ENCODE measurements at regions not wholly inside any gene's neighbourhood (a gene's known extent, or its start where the extent isn't known, plus 50 kb on each side); places are given as distances from the start of the nearest gene placed in this dataset.

DNA sequence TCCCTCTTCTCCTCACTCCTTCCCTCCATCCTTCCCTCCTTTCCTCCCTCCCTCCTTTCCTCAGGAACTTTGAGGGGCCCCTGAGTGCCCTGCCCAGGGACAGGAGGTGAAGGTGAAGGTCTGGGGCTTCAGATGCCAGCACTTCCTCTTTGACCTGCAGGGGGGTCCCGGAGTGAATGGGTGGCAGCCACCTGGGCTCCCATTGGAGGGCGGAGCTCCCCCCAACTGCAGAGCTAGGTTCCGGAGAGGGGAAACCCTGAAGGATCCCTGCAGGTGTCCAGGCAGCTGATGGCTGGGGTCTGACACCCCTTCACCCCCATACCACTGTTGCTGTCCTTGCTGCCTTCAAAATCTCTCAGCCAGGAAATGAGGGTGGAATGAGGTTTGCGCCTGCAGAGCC, 1131.3 kb downstream of the BRD1 start:
- WGBS, 2 donors: 73% methylated on average over 2 of the region's 4 CpGs; no CpG with 5 or more reads in 1 of the 2 donors
- TF ChIP-seq, protein P1, sequence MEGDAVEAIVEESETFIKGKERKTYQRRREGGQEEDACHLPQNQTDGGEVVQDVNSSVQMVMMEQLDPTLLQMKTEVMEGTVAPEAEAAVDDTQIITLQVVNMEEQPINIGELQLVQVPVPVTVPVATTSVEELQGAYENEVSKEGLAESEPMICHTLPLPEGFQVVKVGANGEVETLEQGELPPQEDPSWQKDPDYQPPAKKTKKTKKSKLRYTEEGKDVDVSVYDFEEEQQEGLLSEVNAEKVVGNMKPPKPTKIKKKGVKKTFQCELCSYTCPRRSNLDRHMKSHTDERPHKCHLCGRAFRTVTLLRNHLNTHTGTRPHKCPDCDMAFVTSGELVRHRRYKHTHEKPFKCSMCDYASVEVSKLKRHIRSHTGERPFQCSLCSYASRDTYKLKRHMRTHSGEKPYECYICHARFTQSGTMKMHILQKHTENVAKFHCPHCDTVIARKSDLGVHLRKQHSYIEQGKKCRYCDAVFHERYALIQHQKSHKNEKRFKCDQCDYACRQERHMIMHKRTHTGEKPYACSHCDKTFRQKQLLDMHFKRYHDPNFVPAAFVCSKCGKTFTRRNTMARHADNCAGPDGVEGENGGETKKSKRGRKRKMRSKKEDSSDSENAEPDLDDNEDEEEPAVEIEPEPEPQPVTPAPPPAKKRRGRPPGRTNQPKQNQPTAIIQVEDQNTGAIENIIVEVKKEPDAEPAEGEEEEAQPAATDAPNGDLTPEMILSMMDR (IDR thresholded peaks at IDR 0.05): no peak
- no peak for TF ChIP-seq POLR2A (IDR thresholded peaks at IDR 0.05)
- Histone ChIP-seq H3K36me3 (no peaks in the 10 kb centered on the region), H3K4me3 (no peak overlapping the region), H3K27ac (no peak overlapping the region), H3K9me3 (no peaks in the 10 kb centered on the region), H3K4me1 (no peaks in the 10 kb centered on the region), H3K27me3 (no peaks in the 10 kb centered on the region)
- intact Hi-C loops (cut with DNase I): no loop called here
- no peak for DNase-seq

GRCh38 chr22:48695731-48696305, 1131.9 kb downstream of the BRD1 start:
- no peak for DNase-seq
- Histone ChIP-seq H3K9me3 (no peaks in the 10 kb centered on the region), H3K27me3 (no peaks in the 10 kb centered on the region), H3K27ac (no peak overlapping the region), H3K4me1 (no peaks in the 10 kb centered on the region), H3K4me3 (no peak overlapping the region), H3K36me3 (no peaks in the 10 kb centered on the region)
- intact Hi-C loops (cut with DNase I): no loop called here
- TF ChIP-seq POLR2A (IDR thresholded peaks at IDR 0.05): no peak
- TF ChIP-seq, protein P1 (IDR thresholded peaks at IDR 0.05): no peak
- WGBS, 2 donors: 72 to 81% methylated on average over 7 to 17 of the region's 19 CpGs

GRCh38 chr22:48695251-48695650, 1132.4 kb downstream of the BRD1 start:
- H3K36me3 ChIP-seq: no peaks in the 10 kb centered on the region
- H3K4me1 ChIP-seq: no peaks in the 10 kb centered on the region
- no peaks in the 10 kb centered on the region for H3K9me3 ChIP-seq
- 23 to 58% methylated on average over 2 to 6 of the region's 6 CpGs for WGBS, 2 donors
- no peak overlapping the region for H3K27ac ChIP-seq
- intact Hi-C loops (cut with DNase I): no loop called here
- TF ChIP-seq, protein P1 (IDR thresholded peaks at IDR 0.05): no peak
- no peak for TF ChIP-seq POLR2A (IDR thresholded peaks at IDR 0.05)
- DNase-seq: no peak
- no peak overlapping the region for H3K4me3 ChIP-seq
- no peaks in the 10 kb centered on the region for H3K27me3 ChIP-seq

DNA sequence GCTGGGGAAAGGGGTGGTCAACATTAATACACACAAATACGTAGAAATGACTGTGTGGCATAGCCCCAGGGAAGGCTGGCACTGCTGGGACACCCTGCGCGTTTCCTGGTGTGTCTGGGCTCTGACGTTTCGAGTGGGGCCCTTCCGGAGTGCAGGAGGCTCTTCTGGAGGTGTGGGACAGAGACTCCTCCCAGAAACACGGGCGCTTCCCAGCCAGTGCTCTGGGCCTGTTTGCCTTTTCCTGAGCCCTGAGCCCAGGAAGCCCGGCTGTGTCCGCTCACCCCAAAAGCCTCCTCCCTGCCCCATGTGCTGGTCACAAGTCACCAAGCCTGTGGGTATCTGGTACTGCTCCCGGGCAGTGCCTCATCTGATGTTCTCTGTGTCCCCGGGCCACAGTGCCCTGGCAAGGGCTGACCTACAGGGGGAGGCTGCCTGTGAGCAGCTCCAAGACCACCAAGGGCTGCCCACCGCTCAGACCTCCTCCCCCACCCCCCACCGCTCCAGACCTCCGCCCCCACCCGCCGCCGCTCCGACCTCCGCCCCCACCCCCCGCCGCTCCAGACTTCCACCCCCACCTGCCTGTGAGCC, 1133.3 kb downstream of the BRD1 start:
- H3K27ac ChIP-seq: no peak overlapping the region
- DNase-seq: no peak
- H3K4me3 ChIP-seq: no peak overlapping the region
- no peaks in the 10 kb centered on the region for H3K27me3 ChIP-seq
- H3K4me1 ChIP-seq: no peaks in the 10 kb centered on the region
- TF ChIP-seq POLR2A (IDR thresholded peaks at IDR 0.05): no peak
- TF ChIP-seq, protein P1 (IDR thresholded peaks at IDR 0.05): no peak
- H3K36me3 ChIP-seq: no peaks in the 10 kb centered on the region
- WGBS, 2 donors: 74 to 79% methylated on average over 6 to 10 of the region's 22 CpGs
- no peaks in the 10 kb centered on the region for H3K9me3 ChIP-seq
- intact Hi-C loops (cut with DNase I): no loop called here

GRCh38 chr22:48693377-48694135, 1134.1 kb downstream of the BRD1 start:
- no peak overlapping the region for H3K4me3 ChIP-seq
- H3K27ac ChIP-seq: no peak overlapping the region
- intact Hi-C loops (cut with DNase I): no loop called here
- H3K36me3 ChIP-seq: no peaks in the 10 kb centered on the region
- no peaks in the 10 kb centered on the region for H3K4me1 ChIP-seq
- no peaks in the 10 kb centered on the region for H3K27me3 ChIP-seq
- WGBS, 2 donors: 86 to 89% methylated on average over 19 to 24 of the region's 26 CpGs
- no peak for DNase-seq
- TF ChIP-seq, protein P1 (IDR thresholded peaks at IDR 0.05): no peak
- no peak for TF ChIP-seq POLR2A (IDR thresholded peaks at IDR 0.05)
- no peaks in the 10 kb centered on the region for H3K9me3 ChIP-seq

Data from esophagus squamous epithelium (tissue), 5 donors.